ENCODE measurements at regions not wholly inside any gene's neighbourhood (a gene's known extent, or its start where the extent isn't known, plus 50 kb on each side); places are given as distances from the start of the nearest gene placed in this dataset.
A peak's percentile ranks its signal among the peaks of the same experiment; 100 is the strongest.

GRCh38 chr7:117950601-117951260, 77.5 kb upstream of the CTTNBP2 start:
- no peaks in the 10 kb centered on the region for H3K36me3 ChIP-seq (replicated peaks; ENCODE audit: insufficient read depth, low read depth)
- H3K9me3 ChIP-seq (ENCODE audit: low read depth) = no peaks in the 10 kb centered on the region
- H3K4me1 ChIP-seq (ENCODE audit: insufficient read depth) = no peaks in the 10 kb centered on the region
- WGBS (ENCODE audit: low lambda C conversion rate, missing lambda C conversion rate) = 82% methylated on average over 6 of the region's 6 CpGs
- no peaks in the 10 kb centered on the region for H4K20me1 ChIP-seq (ENCODE audit: insufficient read depth, poor library complexity, severe bottlenecking)
- H3K79me2 ChIP-seq = no peaks in the 10 kb centered on the region
- H3K4me3 ChIP-seq = no peak overlapping the region
- H3K27ac ChIP-seq = no peak overlapping the region
- DNase-seq (ENCODE audit: low spot score) = peak; percentile 34
- H2AFZ ChIP-seq = no peak overlapping the region
- no peaks in the 10 kb centered on the region for H3K9me2 ChIP-seq (replicated peaks; ENCODE audit: insufficient read depth)
- TF ChIP-seq EZH2 (IDR thresholded peaks at IDR 0.05; ENCODE audit: borderline replicate concordance) (no peak), EZH2phosphoT487 (IDR thresholded peaks at IDR 0.05; ENCODE audit: low read depth, severe bottlenecking, unreplicated experiment) (no peak)
- TF ChIP-seq, protein P1, sequence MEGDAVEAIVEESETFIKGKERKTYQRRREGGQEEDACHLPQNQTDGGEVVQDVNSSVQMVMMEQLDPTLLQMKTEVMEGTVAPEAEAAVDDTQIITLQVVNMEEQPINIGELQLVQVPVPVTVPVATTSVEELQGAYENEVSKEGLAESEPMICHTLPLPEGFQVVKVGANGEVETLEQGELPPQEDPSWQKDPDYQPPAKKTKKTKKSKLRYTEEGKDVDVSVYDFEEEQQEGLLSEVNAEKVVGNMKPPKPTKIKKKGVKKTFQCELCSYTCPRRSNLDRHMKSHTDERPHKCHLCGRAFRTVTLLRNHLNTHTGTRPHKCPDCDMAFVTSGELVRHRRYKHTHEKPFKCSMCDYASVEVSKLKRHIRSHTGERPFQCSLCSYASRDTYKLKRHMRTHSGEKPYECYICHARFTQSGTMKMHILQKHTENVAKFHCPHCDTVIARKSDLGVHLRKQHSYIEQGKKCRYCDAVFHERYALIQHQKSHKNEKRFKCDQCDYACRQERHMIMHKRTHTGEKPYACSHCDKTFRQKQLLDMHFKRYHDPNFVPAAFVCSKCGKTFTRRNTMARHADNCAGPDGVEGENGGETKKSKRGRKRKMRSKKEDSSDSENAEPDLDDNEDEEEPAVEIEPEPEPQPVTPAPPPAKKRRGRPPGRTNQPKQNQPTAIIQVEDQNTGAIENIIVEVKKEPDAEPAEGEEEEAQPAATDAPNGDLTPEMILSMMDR (IDR thresholded peaks at IDR 0.05; ENCODE audit: poor library complexity) = no peak
- H3K27me3 ChIP-seq = no peaks in the 10 kb centered on the region
- H3K4me2 ChIP-seq = no peak overlapping the region

DNA sequence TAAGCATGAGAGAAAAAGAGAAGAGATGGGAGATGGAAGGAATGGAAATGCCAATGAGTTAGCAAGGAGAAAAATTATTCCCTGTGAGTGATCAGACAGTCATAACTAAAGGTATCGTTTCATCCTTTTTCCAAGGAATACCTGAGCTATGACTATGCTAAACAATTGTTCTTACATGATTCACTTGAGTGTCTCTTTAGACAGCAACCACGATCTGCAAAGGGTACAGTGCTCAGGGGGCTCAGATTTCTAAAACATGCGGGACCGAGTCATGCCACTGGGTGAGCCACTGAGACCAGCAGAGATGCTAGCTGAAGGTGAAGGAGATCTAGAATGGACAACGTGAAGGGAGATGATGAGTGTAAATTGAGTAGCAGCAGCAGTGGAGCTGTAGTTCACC, 78.0 kb upstream of the CTTNBP2 start:
- Histone ChIP-seq H3K9me3 (ENCODE audit: low read depth) (no peaks in the 10 kb centered on the region), H3K4me3 (no peak overlapping the region), H3K4me2 (no peak overlapping the region), H4K20me1 (ENCODE audit: insufficient read depth, poor library complexity, severe bottlenecking) (no peaks in the 10 kb centered on the region), H3K4me1 (ENCODE audit: insufficient read depth) (no peaks in the 10 kb centered on the region), H3K27me3 (no peaks in the 10 kb centered on the region), H3K79me2 (no peaks in the 10 kb centered on the region), H2AFZ (no peak overlapping the region), H3K27ac (no peak overlapping the region), H3K36me3 (replicated peaks; ENCODE audit: insufficient read depth, low read depth) (no peaks in the 10 kb centered on the region), H3K9me2 (replicated peaks; ENCODE audit: insufficient read depth) (no peaks in the 10 kb centered on the region)
- DNase-seq (ENCODE audit: low spot score) = no peak
- no peak for TF ChIP-seq EZH2 (IDR thresholded peaks at IDR 0.05; ENCODE audit: borderline replicate concordance)
- TF ChIP-seq EZH2phosphoT487 (IDR thresholded peaks at IDR 0.05; ENCODE audit: low read depth, severe bottlenecking, unreplicated experiment) = no peak
- TF ChIP-seq, protein P1 (IDR thresholded peaks at IDR 0.05; ENCODE audit: poor library complexity) = no peak
- 84% methylated on average over 5 of the region's 5 CpGs for WGBS (ENCODE audit: low lambda C conversion rate, missing lambda C conversion rate)

GRCh38 chr7:117951691-117952280, 78.5 kb upstream of the CTTNBP2 start:
- Histone ChIP-seq H3K27ac (no peak overlapping the region), H3K27me3 (no peaks in the 10 kb centered on the region), H2AFZ (no peak overlapping the region), H3K4me1 (ENCODE audit: insufficient read depth) (no peaks in the 10 kb centered on the region), H3K79me2 (no peaks in the 10 kb centered on the region), H3K4me2 (no peak overlapping the region), H3K9me3 (ENCODE audit: low read depth) (no peaks in the 10 kb centered on the region), H3K4me3 (no peak overlapping the region), H3K36me3 (replicated peaks; ENCODE audit: insufficient read depth, low read depth) (no peaks in the 10 kb centered on the region), H4K20me1 (ENCODE audit: insufficient read depth, poor library complexity, severe bottlenecking) (no peaks in the 10 kb centered on the region), H3K9me2 (replicated peaks; ENCODE audit: insufficient read depth) (no peaks in the 10 kb centered on the region)
- TF ChIP-seq EZH2 (IDR thresholded peaks at IDR 0.05; ENCODE audit: borderline replicate concordance) (no peak), EZH2phosphoT487 (IDR thresholded peaks at IDR 0.05; ENCODE audit: low read depth, severe bottlenecking, unreplicated experiment) (no peak)
- TF ChIP-seq, protein P1 (IDR thresholded peaks at IDR 0.05; ENCODE audit: poor library complexity) = no peak
- DNase-seq (ENCODE audit: low spot score) = no peak
- WGBS (ENCODE audit: low lambda C conversion rate, missing lambda C conversion rate) = 80% methylated on average over 4 of the region's 4 CpGs
